GM23338 (cell line): ENCODE measurements at regions not wholly inside any gene's neighbourhood (a gene's known extent, or its start where the extent isn't known, plus 50 kb on each side); places are given as distances from the start of the nearest gene placed in this dataset.

Source experiments
- ATAC-seq: fragments of 200-7000 bp; cut with Tn5 transposase; 3 replicates; pipeline ENCODE4 v1.9.1; 2020
- DNase-seq: peaks from one replicate; pipeline ENCODE4 v3.0.0-alpha.2; 2015; ENCODE audit warnings: low spot score
- H2AFZ ChIP-seq: fragments of 200-600 bp; sonication (generic); 2 replicates; pipeline ENCODE4 v1.8.0; 2016; ENCODE audit warnings: antibody characterized with exemption, mild to moderate bottlenecking, moderate library complexity
- H3F3A ChIP-seq: fragments of 200-600 bp; sonication (generic); replicated peaks from 2 replicates; pipeline ENCODE4 v1.8.0; 2017; ENCODE audit warnings: antibody characterized with exemption, mixed run types, low read depth
- H3K27ac ChIP-seq: fragments of 200-600 bp; sonication (generic); 2 replicates; pipeline ENCODE4 v1.6.1; 2016; ENCODE audit warnings: low read depth
- H3K27me3 ChIP-seq: fragments of 200-600 bp; sonication (generic); 2 replicates; pipeline ENCODE4 v1.8.0; 2016; ENCODE audit warnings: mild to moderate bottlenecking, mixed run types, moderate library complexity; ENCODE audit not compliant: insufficient read depth
- H3K36me3 ChIP-seq: fragments of 200-600 bp; sonication (generic); 2 replicates; pipeline ENCODE4 v1.8.0; 2016; ENCODE audit warnings: mild to moderate bottlenecking; ENCODE audit not compliant: insufficient read depth
- H3K4me1 ChIP-seq: fragments of 200-600 bp; sonication (generic); 2 replicates; pipeline ENCODE4 v1.8.0; 2016; ENCODE audit warnings: mild to moderate bottlenecking, moderate library complexity; ENCODE audit not compliant: insufficient read depth
- H3K4me2 ChIP-seq: fragments of 200-600 bp; sonication (generic); 2 replicates; pipeline ENCODE4 v1.7.1; 2017; ENCODE audit warnings: mixed run types
- H3K4me3 ChIP-seq: fragments of 200-600 bp; sonication (generic); 2 replicates; pipeline ENCODE4 v1.6.1; 2016; ENCODE audit warnings: mixed run types
- H3K79me2 ChIP-seq: fragments of 200-600 bp; sonication (generic); replicated peaks from 2 replicates; pipeline ENCODE4 v1.8.0; 2017; ENCODE audit warnings: mild to moderate bottlenecking; ENCODE audit not compliant: insufficient read depth
- H3K9me2 ChIP-seq: fragments of 200-600 bp; sonication (generic); 2 replicates; pipeline ENCODE4 v1.8.0; 2017; ENCODE audit not compliant: insufficient read depth
- H4K20me1 ChIP-seq: fragments of 200-600 bp; sonication (generic); replicated peaks from 2 replicates; pipeline ENCODE4 v1.8.0; 2017; ENCODE audit warnings: mild to moderate bottlenecking; ENCODE audit not compliant: insufficient read depth
- H3K27ac Mint-ChIP-seq: 2 replicates; pipeline ENCODE4 v1.8.0; 2020; ENCODE audit warnings: inconsistent platforms, mild to moderate bottlenecking, moderate library complexity, mixed read lengths
- H3K27me3 Mint-ChIP-seq: 3 replicates; pipeline ENCODE4 v1.8.0; 2022; ENCODE audit warnings: low read depth, mild to moderate bottlenecking, moderate library complexity, mixed read lengths, inconsistent platforms; ENCODE audit not compliant: insufficient read depth, poor library complexity
- H3K36me3 Mint-ChIP-seq: 3 replicates; pipeline ENCODE4 v1.8.0; 2021; ENCODE audit warnings: low read depth, mild to moderate bottlenecking, inconsistent platforms, moderate library complexity, mixed read lengths
- H3K4me1 Mint-ChIP-seq: 3 replicates; pipeline ENCODE4 v1.8.0; 2020; ENCODE audit warnings: mild to moderate bottlenecking, inconsistent platforms, mixed read lengths
- H3K4me3 Mint-ChIP-seq: 3 replicates; pipeline ENCODE4 v1.8.0; 2021; ENCODE audit warnings: moderate library complexity, mild to moderate bottlenecking, inconsistent platforms, mixed read lengths
- H3K9me3 Mint-ChIP-seq: 3 replicates; pipeline ENCODE4 v1.8.0; 2020; ENCODE audit warnings: moderate library complexity, mild to moderate bottlenecking, inconsistent platforms, mixed read lengths
- CREB1 ChIP-seq: fragments of 250-450 bp; sonication (Bioruptor Pico); IDR thresholded peaks from 2 replicates; pipeline ENCODE4 v1.5.0; 2020; ENCODE audit warnings: low read depth, mild to moderate bottlenecking, moderate library complexity
- CTCF ChIP-seq, 2 experiments: fragments of 200-600 bp in 1 of 2; sonication (generic) in 1 of 2; conservative IDR thresholded peaks; 2 replicates each; pipeline versions ENCODE4 v1.5.1 to v1.6.1; 2016 to 2017; ENCODE audit warnings: antibody characterized with exemption in 2 of 2, low read depth in 2 of 2, mild to moderate bottlenecking in 2 of 2, moderate library complexity in 1 of 2
- ETS1 ChIP-seq: IDR thresholded peaks from 2 replicates; pipeline ENCODE4 v1.6.1; 2016; ENCODE audit warnings: antibody characterized with exemption
- EZH2 ChIP-seq: fragments of 200-600 bp; sonication (generic); IDR thresholded peaks from one replicate; pipeline ENCODE4 v1.8.0; 2017; ENCODE audit warnings: antibody characterized with exemption, mild to moderate bottlenecking, low read depth; ENCODE audit not compliant: unreplicated experiment
- EZH2phosphoT487 ChIP-seq: fragments of 200-600 bp; sonication (generic); IDR thresholded peaks from one replicate; pipeline ENCODE4 v1.8.1; 2018; ENCODE audit warnings: antibody characterized with exemption; ENCODE audit not compliant: unreplicated experiment
- JUNB ChIP-seq: IDR thresholded peaks from one replicate; pipeline ENCODE4 v1.6.1; 2016; ENCODE audit warnings: antibody characterized with exemption; ENCODE audit not compliant: unreplicated experiment
- POLR2AphosphoS5 ChIP-seq: IDR thresholded peaks from 2 replicates; pipeline ENCODE4 v1.6.1; 2016; ENCODE audit warnings: antibody characterized with exemption, low read depth
- REST ChIP-seq: IDR thresholded peaks from one replicate; pipeline ENCODE4 v1.6.1; 2018; ENCODE audit warnings: antibody characterized with exemption; ENCODE audit not compliant: unreplicated experiment
- STAT1 ChIP-seq: IDR thresholded peaks from one replicate; pipeline ENCODE4 v1.6.1; 2016; ENCODE audit warnings: antibody characterized with exemption; ENCODE audit not compliant: unreplicated experiment
- ZNF114 ChIP-seq: fragments of 250-450 bp; sonication (Bioruptor Pico); IDR thresholded peaks from 2 replicates; pipeline ENCODE4 v1.5.0; 2020; ENCODE audit warnings: mild to moderate bottlenecking, moderate library complexity
- ZNF331 ChIP-seq: fragments of 250-450 bp; sonication (Bioruptor Pico); IDR thresholded peaks from 2 replicates; pipeline ENCODE4 v1.5.0; 2020; ENCODE audit warnings: low read depth, mild to moderate bottlenecking, moderate library complexity
- ZNF462 ChIP-seq: fragments of 250-450 bp; sonication (Bioruptor Pico); IDR thresholded peaks from 2 replicates; pipeline ENCODE4 v1.5.0; 2020; ENCODE audit warnings: mild to moderate bottlenecking, moderate library complexity

- H3K27ac ChIP-seq = no peak overlapping the region
- ATAC-seq (peak; percentile 90), DNase-seq (peak; percentile 32)
- Mint-ChIP-seq H3K4me3 (no peak overlapping the region), H3K27ac (peak overlapping the region; percentile 32; the same call in 1 of the 2 replicates), H3K9me3 (peaks cover 4% of the 10 kb centered on the region; the same call in 1 of the 3 replicates), H3K36me3 (no peaks in the 10 kb centered on the region), H3K4me1 (peaks cover 23% of the 10 kb centered on the region), H3K27me3 (peaks cover 7% of the 10 kb centered on the region)
- no peaks in the 10 kb centered on the region for H3K9me2 ChIP-seq
- 0 out of 2 replicates have a peak overlapping the region, but pooled peaks have one; percentile 56 for H2AFZ ChIP-seq
- no peaks in the 10 kb centered on the region for H3K79me2 ChIP-seq
- no peaks in the 10 kb centered on the region for H3K27me3 ChIP-seq
- no peaks in the 10 kb centered on the region for H4K20me1 ChIP-seq
- no peak overlapping the region for H3K4me2 ChIP-seq
- no peak overlapping the region for H3K4me3 ChIP-seq
- no peaks in the 10 kb centered on the region for H3K36me3 ChIP-seq
- TF ChIP-seq CTCF (conservative IDR thresholded peaks at IDR 0.05; ENCODE audit: low read depth in 2 of 2) (no peak), STAT1 (no peak), CREB1 (CRISPR knock-in tag) (no peak), EZH2 (no peak), ETS1 (no peak), REST (no peak), ZNF462 (no peak), POLR2AphosphoS5 (no peak), EZH2phosphoT487 (no peak), ZNF331 (CRISPR knock-in tag) (no peak), ZNF114 (CRISPR knock-in tag) (no peak), JUNB (no peak)
- H3K4me1 ChIP-seq = no peaks in the 10 kb centered on the region
- H3F3A ChIP-seq = no peaks in the 10 kb centered on the region
Measured at GRCh38 chr17:45709728-45710288, 74.3 kb upstream of the CRHR1 start.
